Motor neuron (in vitro differentiated cells): ENCODE measurements at regions not wholly inside any gene's neighbourhood (a gene's known extent, or its start where the extent isn't known, plus 50 kb on each side); places are given as distances from the start of the nearest gene placed in this dataset.
A peak's percentile ranks its signal among the peaks of the same experiment; 100 is the strongest.
"Not testable (repeated sequence)": the region's sequence is repeated elsewhere in the genome, so short reads cannot be mapped to it uniquely, and the experiment has no call there.

ENCODE experiments used
- ATAC-seq, 8 experiments: fragments of 200-7000 bp; cut with Tn5 transposase; replicated peaks in 6 of 8; 2 replicates each; pipeline ENCODE4 v1.8.0; 2021; ENCODE audit warnings: mild to moderate bottlenecking in 8 of 8, moderate library complexity in 8 of 8
- H3K27ac ChIP-seq, 2 donors: fragments of 250-450 bp; sonication (Bioruptor Pico); 2 replicates each; pipeline ENCODE4 v1.9.0; 2021; ENCODE audit warnings: antibody characterized with exemption in 2 of 2, mild to moderate bottlenecking in 2 of 2, moderate library complexity in 1 of 2
- H3K4me1 ChIP-seq, 2 donors: fragments of 250-450 bp; sonication (Bioruptor Pico); replicated peaks in 1 of 2; 2 replicates each; pipeline ENCODE4 v1.6.1; 2021; ENCODE audit warnings: antibody characterized with exemption in 2 of 2, mild to moderate bottlenecking in 2 of 2, moderate library complexity in 1 of 2
- H3K4me3 ChIP-seq, 5 donors: fragments of 250-450 bp; sonication (Bioruptor Pico); 2 replicates each; pipeline ENCODE4 v1.9.0; 2021; ENCODE audit warnings: antibody characterized with exemption in 5 of 5, mild to moderate bottlenecking in 5 of 5, moderate library complexity in 4 of 5
- WGBS, 10 experiments: fragments of 450-650 bp; shearing (Covaris generic); methylation state at CpG; one replicate each; pipeline ENCODE4 v1.0.0; 2022; 5-methylcytosine and 5-hydroxymethylcytosine counted together
- in situ Hi-C, 9 experiments: fragments of 400-800 bp; cut with MboI; loops; one replicate each; pipeline ENCODE4 v1.15.0; 2021; ENCODE audit warnings: low sequenced_read_pairs in 9 of 9, low pct_unique_long_range_greater_than_20kb in 2 of 9; ENCODE audit not compliant: unreplicated experiment in 9 of 9

- no peak overlapping the region for H3K27ac ChIP-seq
- H3K4me3 ChIP-seq: no peak overlapping the region
- no peak for ATAC-seq
- 70 to 100% (median 95%) methylated on average over 2 to 6 of the region's 6 CpGs for WGBS, 10 experiments
- H3K4me1 ChIP-seq: peaks cover 6 to 13% of the 10 kb centered on the region in 2 donors
- in situ Hi-C loops: no loop called here
Observed at GRCh38 chr6:139984317-139984716, 609.9 kb upstream of the CITED2 start.

DNA sequence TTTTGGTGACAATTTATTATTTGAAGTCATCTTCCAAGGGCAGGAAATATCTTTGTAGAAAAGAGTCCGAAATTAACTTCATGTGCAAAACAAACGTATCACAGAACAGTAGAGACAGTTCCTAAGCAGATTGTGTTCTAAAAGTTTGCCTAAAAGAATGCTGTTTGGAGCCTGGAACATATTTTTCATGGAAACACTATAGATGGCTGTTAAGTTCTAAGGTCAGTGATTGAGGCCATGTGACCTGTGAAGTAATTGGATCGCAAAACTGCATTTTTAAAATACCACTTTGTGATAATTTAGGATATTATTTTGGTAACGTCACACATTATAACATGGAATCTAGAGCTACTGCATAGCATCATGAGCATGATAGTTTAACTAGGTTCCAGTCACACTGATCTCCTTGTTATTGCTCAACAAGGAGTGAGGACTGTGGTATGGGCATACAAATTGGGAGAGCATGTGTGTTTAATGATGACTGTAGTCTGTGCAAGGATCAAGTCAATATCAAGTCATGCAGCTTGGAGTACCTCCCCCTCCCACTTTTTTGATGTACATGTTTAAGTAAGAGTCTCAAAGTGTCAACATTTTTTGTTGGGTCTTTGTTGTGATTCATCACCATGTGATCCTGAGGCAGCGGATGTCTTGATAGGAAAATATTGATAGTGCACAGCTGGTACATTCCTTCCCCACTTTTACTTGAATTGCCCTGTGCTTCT, 609.3 kb upstream of the CITED2 start:
- ATAC-seq: peak in 3 of 8 experiments; percentile 18 to 46 (median 34)
- Histone ChIP-seq H3K27ac (no peak overlapping the region), H3K4me1 (peaks cover 6 to 13% of the 10 kb centered on the region in 2 donors), H3K4me3 (no peak overlapping the region)
- in situ Hi-C loops: no loop called here
- 22 to 100% (median 84%) methylated on average over 1 to 5 of the region's 5 CpGs for WGBS, 10 experiments

- H3K27ac ChIP-seq: no peak overlapping the region
- ATAC-seq: peak in 3 of 8 experiments; percentile 37 to 76 (median 68)
- in situ Hi-C loops: no loop called here
Observed at GRCh38 chr6:139982652-139983295, 608.3 kb upstream of the CITED2 start.

DNA sequence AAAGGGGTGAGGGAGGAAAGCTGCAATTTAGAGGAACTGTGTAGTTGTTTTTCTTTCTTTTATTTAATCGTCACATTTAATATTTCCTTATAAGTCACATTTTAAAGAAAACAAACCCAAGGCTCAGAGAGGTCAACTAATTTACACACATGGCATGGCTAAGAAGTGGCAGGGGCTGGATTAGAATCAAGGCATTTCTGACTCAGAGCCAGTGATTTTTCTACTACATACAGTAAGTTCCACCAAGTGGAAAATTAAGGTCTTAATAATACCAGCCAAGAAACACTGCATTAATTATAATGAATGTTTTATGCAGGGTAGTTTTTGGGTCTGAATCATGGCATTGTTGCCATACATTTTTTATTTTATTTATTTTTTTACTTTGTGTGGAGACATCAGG, 607.7 kb upstream of the CITED2 start:
- in situ Hi-C loops: no loop called here
- Histone ChIP-seq H3K27ac (no peak overlapping the region), H3K4me1 (peaks cover 6 to 13% of the 10 kb centered on the region in 2 donors), H3K4me3 (no peak overlapping the region)
- WGBS, 10 experiments: 0 to 67% (median 12%) methylated on average over 1 of the region's 1 CpG; no CpG with 5 or more reads in 2 of the 10 experiments
- peak in 1 of 8 experiments; percentile 17 for ATAC-seq

More at GRCh38 chr6:139982652-139983295, 608.3 kb upstream of the CITED2 start:
- Histone ChIP-seq H3K4me3 (no peak overlapping the region), H3K4me1 (peaks cover 6 to 13% of the 10 kb centered on the region in 2 donors)
- WGBS, 10 experiments: 0 to 84% (median 38%) methylated on average over 1 to 4 of the region's 4 CpGs

DNA sequence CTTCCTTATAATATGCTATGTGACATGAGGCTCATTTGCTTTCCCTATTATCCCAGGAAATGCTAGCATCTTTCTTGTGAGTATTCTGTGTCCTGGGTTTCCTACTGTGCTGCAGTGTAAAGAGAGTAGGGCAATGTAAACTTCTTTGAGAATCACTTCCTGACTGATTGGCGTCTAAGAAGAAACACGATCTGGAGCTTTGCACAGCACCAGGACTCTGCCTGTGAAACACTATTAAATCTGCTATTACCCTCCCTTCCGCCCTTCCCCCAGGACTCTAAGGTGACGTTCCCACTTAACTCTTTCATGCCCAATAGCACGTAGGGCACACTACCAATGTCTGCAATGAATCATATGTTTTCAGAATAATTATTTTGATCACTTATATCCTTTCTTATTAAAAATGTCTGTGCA, 607.3 kb upstream of the CITED2 start:
- 0 to 24% (median 10%) methylated on average over 2 to 5 of the region's 5 CpGs; no CpG with 5 or more reads in 2 of the 10 experiments for WGBS, 10 experiments
- H3K4me1 ChIP-seq: peaks cover 6 to 13% of the 10 kb centered on the region in 2 donors
- ATAC-seq: peak; percentile 53 to 89 (median 69)
- H3K27ac ChIP-seq: no peak overlapping the region
- no peak overlapping the region for H3K4me3 ChIP-seq
- in situ Hi-C loops: no loop called here

DNA sequence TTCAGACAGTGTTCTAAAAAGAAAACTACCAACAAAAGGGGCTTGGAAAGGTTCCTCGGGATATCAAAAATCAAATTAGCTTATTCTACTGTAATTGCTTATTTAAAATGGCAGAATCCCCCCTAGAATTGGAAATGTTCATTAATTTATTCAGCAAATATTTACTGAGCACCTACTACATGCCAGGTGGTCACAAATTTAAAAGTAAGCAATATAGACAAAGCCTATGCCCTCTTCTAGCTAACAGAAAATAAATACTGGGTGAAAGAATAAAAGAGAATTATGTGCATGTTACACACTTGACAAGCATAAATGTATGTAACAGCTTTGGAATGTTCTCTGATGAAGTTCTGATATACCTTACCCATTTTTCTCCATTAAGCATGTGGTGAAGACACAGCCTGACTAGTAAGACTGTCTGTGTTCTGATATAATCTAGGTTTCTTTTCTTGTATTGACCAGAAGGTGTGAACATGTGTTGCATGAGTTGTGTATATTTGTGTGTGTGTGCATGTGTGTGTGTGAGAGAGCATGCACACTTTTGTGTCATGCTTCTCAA, 606.7 kb upstream of the CITED2 start:
- Histone ChIP-seq H3K4me1 (peaks cover 6 to 13% of the 10 kb centered on the region in 2 donors), H3K4me3 (no peak overlapping the region), H3K27ac (no peak overlapping the region)
- no peak for ATAC-seq
- WGBS, 10 experiments: 71 to 100% (median 100%) methylated on average over 1 of the region's 1 CpG; no CpG with 5 or more reads in 4 of the 10 experiments
- in situ Hi-C loops: no loop called here

GRCh38 chr6:139980631-139981030, 606.2 kb upstream of the CITED2 start:
- in situ Hi-C loops, H3K4me3 ChIP-seq, ATAC-seq, H3K27ac ChIP-seq: not testable (repeated sequence)
- peaks cover 6 to 13% of the 10 kb centered on the region in 2 donors for H3K4me1 ChIP-seq
- WGBS, 10 experiments: 40 to 89% (median 63%) methylated on average over 1 to 3 of the region's 3 CpGs; no CpG with 5 or more reads in 1 of the 10 experiments

DNA sequence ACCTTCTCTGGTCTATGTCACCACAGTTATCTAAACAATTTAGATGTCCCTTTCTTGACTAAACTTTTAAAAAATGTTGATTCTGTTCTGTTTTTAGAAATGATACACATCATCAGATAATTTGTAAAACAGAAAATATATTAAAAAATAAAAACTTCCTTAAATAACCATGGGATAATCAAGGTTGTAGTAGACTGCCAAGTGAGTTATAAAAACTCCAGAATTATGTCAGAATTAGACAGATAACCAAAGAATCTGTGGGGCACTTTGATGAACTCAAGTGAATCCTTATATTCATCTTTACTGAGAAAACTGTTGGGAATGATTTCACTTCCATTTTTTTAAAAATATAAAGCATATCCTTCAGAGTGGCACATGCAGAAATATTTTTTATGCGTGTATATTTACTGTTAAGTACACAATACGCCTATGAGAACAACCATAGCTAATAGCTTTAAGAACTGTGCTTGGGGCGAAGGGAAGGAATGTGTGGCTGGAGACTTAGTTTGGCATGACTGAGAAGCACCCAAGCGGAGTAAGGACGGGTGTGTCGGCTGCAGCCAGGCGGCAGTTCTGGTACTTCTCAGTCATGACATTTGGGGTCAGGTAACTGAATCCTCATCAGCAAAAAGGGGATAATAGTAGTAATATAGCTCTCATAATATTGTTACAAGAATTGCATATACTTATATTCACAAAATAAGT, 604.7 kb upstream of the CITED2 start:
- H3K4me3 ChIP-seq: no peak overlapping the region
- WGBS, 10 experiments: 80 to 100% (median 93%) methylated on average over 2 to 7 of the region's 7 CpGs; no CpG with 5 or more reads in 3 of the 10 experiments
- no peak for ATAC-seq
- peaks cover 6 to 13% of the 10 kb centered on the region in 2 donors for H3K4me1 ChIP-seq
- in situ Hi-C loops: no loop called here
- H3K27ac ChIP-seq: no peak overlapping the region

DNA sequence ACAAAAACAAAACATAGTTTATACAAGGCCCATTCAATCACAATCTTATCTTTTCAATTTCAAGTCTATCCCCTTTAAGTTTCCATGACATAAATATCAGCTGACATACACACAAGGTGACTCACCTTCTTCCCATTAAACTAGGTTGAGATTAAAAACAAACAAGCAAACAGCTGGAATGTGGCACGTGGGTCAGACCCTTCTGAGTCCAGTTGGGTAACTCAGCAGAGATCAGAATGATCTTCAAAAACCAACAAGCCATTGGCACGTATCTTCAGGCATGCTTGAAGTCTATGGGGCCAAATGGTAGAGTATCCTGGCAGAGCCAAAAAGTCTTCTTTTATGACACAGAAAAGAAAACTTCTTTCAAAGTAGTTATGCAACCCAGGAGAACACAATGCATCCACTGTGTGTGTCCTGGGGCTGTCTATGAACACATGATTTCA, 603.5 kb upstream of the CITED2 start:
- in situ Hi-C loops: no loop called here
- H3K4me3 ChIP-seq: no peak overlapping the region
- no peak overlapping the region for H3K27ac ChIP-seq
- H3K4me1 ChIP-seq: peaks cover 11% of the 10 kb centered on the region in 2 donors
- ATAC-seq: no peak
- WGBS, 10 experiments: 0 to 100% (median 64%) methylated on average over 1 to 2 of the region's 2 CpGs; no CpG with 5 or more reads in 3 of the 10 experiments

DNA sequence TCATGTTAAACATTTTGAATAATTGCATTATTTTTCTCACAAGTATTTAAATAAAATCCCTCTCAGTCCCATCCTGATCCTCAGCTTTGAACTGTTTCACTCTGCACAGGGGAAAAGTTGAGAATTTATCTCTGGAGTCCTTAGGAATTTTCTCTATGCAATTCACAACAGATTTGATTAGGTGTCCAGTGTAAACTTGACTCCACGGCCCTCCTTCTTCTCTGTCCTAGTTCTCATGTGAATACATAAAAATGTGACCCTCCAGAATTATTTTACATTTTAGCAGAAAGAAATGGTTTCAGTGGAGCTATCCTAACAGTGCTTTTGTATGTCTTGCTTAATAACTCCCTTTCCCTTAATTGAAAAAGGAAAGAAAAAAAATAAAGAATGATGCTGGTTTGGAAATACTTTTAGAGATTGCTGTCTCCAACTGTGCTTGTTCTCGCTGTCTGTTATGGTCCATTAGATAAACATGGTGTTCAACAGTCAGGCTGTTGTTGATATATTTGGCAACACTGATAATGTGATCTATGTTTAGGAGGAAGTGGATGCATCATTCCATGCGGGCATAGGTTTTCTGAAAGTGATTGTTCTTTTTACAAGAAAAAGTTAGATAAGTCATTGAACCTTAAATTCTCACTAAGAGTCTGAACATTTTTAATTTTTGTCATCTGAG, 599.4 kb upstream of the CITED2 start:
- Histone ChIP-seq H3K4me3 (no peak overlapping the region), H3K4me1 (peaks cover 0 to 5% of the 10 kb centered on the region in 2 donors), H3K27ac (no peak overlapping the region)
- peak in 1 of 8 experiments; percentile 27 for ATAC-seq
- in situ Hi-C loops: no loop called here
- WGBS, 10 experiments: 40 to 92% (median 71%) methylated on average over 1 to 3 of the region's 3 CpGs

DNA sequence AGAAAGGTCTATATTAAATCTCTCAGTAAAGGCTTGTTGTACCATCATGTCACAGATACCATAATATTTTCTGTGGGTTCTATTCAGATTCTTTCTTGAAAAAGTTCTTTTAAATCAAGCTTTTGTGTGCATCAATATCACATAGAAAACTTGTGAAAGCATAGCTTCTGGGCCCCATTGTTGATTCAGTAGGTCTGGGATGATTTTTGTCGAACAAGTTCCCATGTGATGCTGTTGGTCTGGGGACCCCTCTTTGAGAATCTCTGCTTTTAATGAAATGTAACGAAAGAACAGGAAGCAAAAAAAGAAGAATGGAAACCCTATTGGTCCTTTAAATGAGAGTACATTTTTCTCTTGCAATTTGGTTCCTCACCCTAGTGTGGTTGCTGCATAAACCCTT, 597.7 kb upstream of the CITED2 start:
- H3K4me3 ChIP-seq: no peak overlapping the region
- WGBS, 10 experiments: 58 to 100% (median 95%) methylated on average over 1 to 2 of the region's 2 CpGs; no CpG with 5 or more reads in 1 of the 10 experiments
- H3K4me1 ChIP-seq: peaks cover 0 to 5% of the 10 kb centered on the region in 2 donors
- ATAC-seq: no peak
- in situ Hi-C loops: no loop called here
- H3K27ac ChIP-seq: no peak overlapping the region

GRCh38 chr6:139970591-139970991, 596.1 kb upstream of the CITED2 start:
- Histone ChIP-seq H3K4me3 (no peak overlapping the region), H3K27ac (no peak overlapping the region), H3K4me1 (peaks cover 0 to 5% of the 10 kb centered on the region in 2 donors)
- in situ Hi-C loops: no loop called here
- ATAC-seq: peak in 1 of 8 experiments; percentile 55
- WGBS, 10 experiments: 79 to 100% (median 100%) methylated on average over 1 of the region's 1 CpG; no CpG with 5 or more reads in 1 of the 10 experiments
